ENCODE measurements at regions not wholly inside any gene's neighbourhood (a gene's known extent, or its start where the extent isn't known, plus 50 kb on each side); places are given as distances from the start of the nearest gene placed in this dataset.
A peak's percentile ranks its signal among the peaks of the same experiment; 100 is the strongest.

GRCh38 chr2:64767670-64768468, 114.2 kb upstream of the SERTAD2 start:
- DNase-seq (ENCODE audit: insufficient read length, low spot score): peak; percentile 69
- FAIRE-seq: peak; percentile 95

- DNase-seq (ENCODE audit: insufficient read length, low spot score) (no peak), FAIRE-seq (peak; percentile 42)
These were observed 114.8 kb upstream of the SERTAD2 start for GRCh38 chr2:64768491-64769005.

- DNase-seq (ENCODE audit: insufficient read length, low spot score) (no peak), FAIRE-seq (no peak)
These were observed 115.8 kb upstream of the SERTAD2 start for GRCh38 chr2:64769392-64770044.

- no peak for DNase-seq (ENCODE audit: insufficient read length, low spot score)
- FAIRE-seq: no peak
These were observed 116.5 kb upstream of the SERTAD2 start for GRCh38 chr2:64770137-64770780.

- DNase-seq (ENCODE audit: insufficient read length, low spot score) (no peak), FAIRE-seq (no peak)
These were observed 117.1 kb upstream of the SERTAD2 start for GRCh38 chr2:64770781-64771334.

GRCh38 chr2:64771737-64772136, 118.0 kb upstream of the SERTAD2 start:
- FAIRE-seq (no peak), DNase-seq (ENCODE audit: insufficient read length, low spot score) (no peak)

GRCh38 chr2:64773461-64774118, 119.9 kb upstream of the SERTAD2 start:
- FAIRE-seq: no peak
- DNase-seq (ENCODE audit: insufficient read length, low spot score): no peak

- FAIRE-seq: no peak
- no peak for DNase-seq (ENCODE audit: insufficient read length, low spot score)
These were observed 124.1 kb upstream of the SERTAD2 start for GRCh38 chr2:64777841-64778240.

- no peak for FAIRE-seq
These were observed 125.5 kb upstream of the SERTAD2 start for GRCh38 chr2:64779117-64779690.

GRCh38 chr2:64780041-64780440, 126.3 kb upstream of the SERTAD2 start:
- no peak for DNase-seq (ENCODE audit: insufficient read length, low spot score)
- no peak for FAIRE-seq

More at GRCh38 chr2:64779117-64779690, 125.5 kb upstream of the SERTAD2 start:
- DNase-seq (ENCODE audit: insufficient read length, low spot score): no peak

GRCh38 chr2:64781711-64782390, 128.1 kb upstream of the SERTAD2 start:
- no peak for DNase-seq (ENCODE audit: insufficient read length, low spot score)

GRCh38 chr2:64784168-64785061, 130.7 kb upstream of the SERTAD2 start:
- DNase-seq (ENCODE audit: insufficient read length, low spot score) (no peak), FAIRE-seq (no peak)

More at GRCh38 chr2:64781711-64782390, 128.1 kb upstream of the SERTAD2 start:
- FAIRE-seq: no peak

GRCh38 chr2:64785245-64785644, 131.5 kb upstream of the SERTAD2 start:
- FAIRE-seq: no peak

GRCh38 chr2:64786343-64787018, 132.8 kb upstream of the SERTAD2 start:
- no peak for DNase-seq (ENCODE audit: insufficient read length, low spot score)
- FAIRE-seq: no peak

More at GRCh38 chr2:64785245-64785644, 131.5 kb upstream of the SERTAD2 start:
- DNase-seq (ENCODE audit: insufficient read length, low spot score): no peak

GRCh38 chr2:64787019-64787365, 133.3 kb upstream of the SERTAD2 start:
- FAIRE-seq: no peak
- DNase-seq (ENCODE audit: insufficient read length, low spot score): no peak

- no peak for FAIRE-seq
These were observed 134.0 kb upstream of the SERTAD2 start for GRCh38 chr2:64787698-64788097.

GRCh38 chr2:64789466-64790320, 136.0 kb upstream of the SERTAD2 start:
- DNase-seq (ENCODE audit: insufficient read length, low spot score) (no peak), FAIRE-seq (no peak)

More at GRCh38 chr2:64787698-64788097, 134.0 kb upstream of the SERTAD2 start:
- DNase-seq (ENCODE audit: insufficient read length, low spot score): no peak
